ENCODE measurements at regions not wholly inside any gene's neighbourhood (a gene's known extent, or its start where the extent isn't known, plus 50 kb on each side); places are given as distances from the start of the nearest gene placed in this dataset.

- no peak overlapping the region for H3K27ac ChIP-seq (ENCODE audit: insufficient read depth in 1 of 2, low read depth in 1 of 2, low read length in 2 of 2, poor library complexity in 1 of 2, severe bottlenecking in 2 of 2)
- ChIA-PET CTCF (no interaction called here), POLR2A (no interaction called here)
- no peaks in the 10 kb centered on the region for H3K36me3 ChIP-seq (ENCODE audit: control insufficient read depth in 4 of 4, insufficient read depth in 4 of 4, low read length in 3 of 4)
- DNase-seq = no peak
- H3K4me3 ChIP-seq (ENCODE audit: control insufficient read depth in 1 of 7, extremely low read depth in 1 of 7, insufficient read depth in 4 of 7, low read depth in 2 of 7, low read length in 6 of 7) = no peak overlapping the region
- H3K27me3 ChIP-seq (replicated peaks in 2 of 5; ENCODE audit: control insufficient read depth in 4 of 5, insufficient read depth in 5 of 5, low read length in 4 of 5) = peaks cover 0 to 5% (median 0%) of the 10 kb centered on the region in 5 experiments
- no peaks in the 10 kb centered on the region for H3K4me1 ChIP-seq (ENCODE audit: control extremely low read depth in 1 of 4, control insufficient read depth in 4 of 4, insufficient read depth in 4 of 4, low read length in 3 of 4)
- H3K9me3 ChIP-seq (ENCODE audit: control extremely low read depth in 1 of 5, control insufficient read depth in 4 of 5, insufficient read depth in 2 of 5, low read depth in 1 of 5, low read length in 4 of 5) = peaks cover 0 to 27% (median 11%) of the 10 kb centered on the region in 5 experiments
Observed at GRCh38 chr12:76201758-76202157, 117.3 kb upstream of the NAP1L1 start.

GRCh38 chr12:76201316-76201715, 116.8 kb upstream of the NAP1L1 start:
- WGBS (ENCODE audit: insufficient coverage) = 100% methylated on average over 1 of the region's 2 CpGs
- ChIA-PET CTCF (no interaction called here), POLR2A (no interaction called here)
- Histone ChIP-seq H3K36me3 (ENCODE audit: control insufficient read depth in 4 of 4, insufficient read depth in 4 of 4, low read length in 3 of 4) (no peaks in the 10 kb centered on the region), H3K4me3 (ENCODE audit: control insufficient read depth in 1 of 7, extremely low read depth in 1 of 7, insufficient read depth in 4 of 7, low read depth in 2 of 7, low read length in 6 of 7) (no peak overlapping the region), H3K4me1 (ENCODE audit: control extremely low read depth in 1 of 4, control insufficient read depth in 4 of 4, insufficient read depth in 4 of 4, low read length in 3 of 4) (no peaks in the 10 kb centered on the region), H3K9me3 (ENCODE audit: control extremely low read depth in 1 of 5, control insufficient read depth in 4 of 5, insufficient read depth in 2 of 5, low read depth in 1 of 5, low read length in 4 of 5) (peaks cover 0 to 27% (median 11%) of the 10 kb centered on the region in 5 experiments), H3K27ac (ENCODE audit: insufficient read depth in 1 of 2, low read depth in 1 of 2, low read length in 2 of 2, poor library complexity in 1 of 2, severe bottlenecking in 2 of 2) (no peak overlapping the region), H3K27me3 (replicated peaks in 2 of 5; ENCODE audit: control insufficient read depth in 4 of 5, insufficient read depth in 5 of 5, low read length in 4 of 5) (peaks cover 0 to 5% (median 0%) of the 10 kb centered on the region in 5 experiments)
- DNase-seq = no peak

GRCh38 chr12:76199808-76200207, 115.3 kb upstream of the NAP1L1 start:
- no peak overlapping the region for H3K27ac ChIP-seq (ENCODE audit: insufficient read depth in 1 of 2, low read depth in 1 of 2, low read length in 2 of 2, poor library complexity in 1 of 2, severe bottlenecking in 2 of 2)
- H3K27me3 ChIP-seq (replicated peaks in 2 of 5; ENCODE audit: control insufficient read depth in 4 of 5, insufficient read depth in 5 of 5, low read length in 4 of 5) = no peaks in the 10 kb centered on the region
- DNase-seq = no peak
- ChIA-PET CTCF (no interaction called here), POLR2A (no interaction called here)
- H3K4me1 ChIP-seq (ENCODE audit: control extremely low read depth in 1 of 4, control insufficient read depth in 4 of 4, insufficient read depth in 4 of 4, low read length in 3 of 4) = no peaks in the 10 kb centered on the region
- WGBS (ENCODE audit: insufficient coverage) = 100% methylated on average over 2 of the region's 2 CpGs
- no peak overlapping the region for H3K4me3 ChIP-seq (ENCODE audit: control insufficient read depth in 1 of 7, extremely low read depth in 1 of 7, insufficient read depth in 4 of 7, low read depth in 2 of 7, low read length in 6 of 7)
- no peaks in the 10 kb centered on the region for H3K36me3 ChIP-seq (ENCODE audit: control insufficient read depth in 4 of 4, insufficient read depth in 4 of 4, low read length in 3 of 4)
- peaks cover 0 to 27% (median 11%) of the 10 kb centered on the region in 5 experiments for H3K9me3 ChIP-seq (ENCODE audit: control extremely low read depth in 1 of 5, control insufficient read depth in 4 of 5, insufficient read depth in 2 of 5, low read depth in 1 of 5, low read length in 4 of 5)

GRCh38 chr12:76198839-76199238, 114.4 kb upstream of the NAP1L1 start:
- H3K27me3 ChIP-seq (replicated peaks in 2 of 5; ENCODE audit: control insufficient read depth in 4 of 5, insufficient read depth in 5 of 5, low read length in 4 of 5) = no peaks in the 10 kb centered on the region
- ChIA-PET POLR2A (no interaction called here), CTCF (no interaction called here)
- DNase-seq = no peak
- no peaks in the 10 kb centered on the region for H3K36me3 ChIP-seq (ENCODE audit: control insufficient read depth in 4 of 4, insufficient read depth in 4 of 4, low read length in 3 of 4)
- peaks cover 0 to 27% (median 11%) of the 10 kb centered on the region in 5 experiments for H3K9me3 ChIP-seq (ENCODE audit: control extremely low read depth in 1 of 5, control insufficient read depth in 4 of 5, insufficient read depth in 2 of 5, low read depth in 1 of 5, low read length in 4 of 5)
- no peak overlapping the region for H3K4me3 ChIP-seq (ENCODE audit: control insufficient read depth in 1 of 7, extremely low read depth in 1 of 7, insufficient read depth in 4 of 7, low read depth in 2 of 7, low read length in 6 of 7)
- no peaks in the 10 kb centered on the region for H3K4me1 ChIP-seq (ENCODE audit: control extremely low read depth in 1 of 4, control insufficient read depth in 4 of 4, insufficient read depth in 4 of 4, low read length in 3 of 4)
- H3K27ac ChIP-seq (ENCODE audit: insufficient read depth in 1 of 2, low read depth in 1 of 2, low read length in 2 of 2, poor library complexity in 1 of 2, severe bottlenecking in 2 of 2) = no peak overlapping the region
- WGBS (ENCODE audit: insufficient coverage) = no CpG with 5 or more reads among the region's 1 CpG

- H3K4me1 ChIP-seq (ENCODE audit: control extremely low read depth in 1 of 4, control insufficient read depth in 4 of 4, insufficient read depth in 4 of 4, low read length in 3 of 4) = no peaks in the 10 kb centered on the region
- ChIA-PET POLR2A (no interaction called here), CTCF (no interaction called here)
- peaks cover 0 to 27% (median 11%) of the 10 kb centered on the region in 5 experiments for H3K9me3 ChIP-seq (ENCODE audit: control extremely low read depth in 1 of 5, control insufficient read depth in 4 of 5, insufficient read depth in 2 of 5, low read depth in 1 of 5, low read length in 4 of 5)
- no peak overlapping the region for H3K4me3 ChIP-seq (ENCODE audit: control insufficient read depth in 1 of 7, extremely low read depth in 1 of 7, insufficient read depth in 4 of 7, low read depth in 2 of 7, low read length in 6 of 7)
- H3K27me3 ChIP-seq (replicated peaks in 2 of 5; ENCODE audit: control insufficient read depth in 4 of 5, insufficient read depth in 5 of 5, low read length in 4 of 5) = no peaks in the 10 kb centered on the region
- no peaks in the 10 kb centered on the region for H3K36me3 ChIP-seq (ENCODE audit: control insufficient read depth in 4 of 4, insufficient read depth in 4 of 4, low read length in 3 of 4)
- 70% methylated on average over 2 of the region's 5 CpGs for WGBS (ENCODE audit: insufficient coverage)
- H3K27ac ChIP-seq (ENCODE audit: insufficient read depth in 1 of 2, low read depth in 1 of 2, low read length in 2 of 2, poor library complexity in 1 of 2, severe bottlenecking in 2 of 2) = no peak overlapping the region
- DNase-seq = no peak
Observed at GRCh38 chr12:76197283-76197682, 112.8 kb upstream of the NAP1L1 start.

GRCh38 chr12:76195920-76196319, 111.4 kb upstream of the NAP1L1 start:
- Histone ChIP-seq H3K9me3 (ENCODE audit: control extremely low read depth in 1 of 5, control insufficient read depth in 4 of 5, insufficient read depth in 2 of 5, low read depth in 1 of 5, low read length in 4 of 5) (peaks cover 0 to 27% (median 11%) of the 10 kb centered on the region in 5 experiments), H3K4me3 (ENCODE audit: control insufficient read depth in 1 of 7, extremely low read depth in 1 of 7, insufficient read depth in 4 of 7, low read depth in 2 of 7, low read length in 6 of 7) (no peak overlapping the region), H3K27me3 (replicated peaks in 2 of 5; ENCODE audit: control insufficient read depth in 4 of 5, insufficient read depth in 5 of 5, low read length in 4 of 5) (no peaks in the 10 kb centered on the region), H3K36me3 (ENCODE audit: control insufficient read depth in 4 of 4, insufficient read depth in 4 of 4, low read length in 3 of 4) (no peaks in the 10 kb centered on the region), H3K27ac (ENCODE audit: insufficient read depth in 1 of 2, low read depth in 1 of 2, low read length in 2 of 2, poor library complexity in 1 of 2, severe bottlenecking in 2 of 2) (no peak overlapping the region), H3K4me1 (ENCODE audit: control extremely low read depth in 1 of 4, control insufficient read depth in 4 of 4, insufficient read depth in 4 of 4, low read length in 3 of 4) (no peaks in the 10 kb centered on the region)
- CTCF ChIA-PET = no interaction called here
- no CpG with 5 or more reads among the region's 1 CpG for WGBS (ENCODE audit: insufficient coverage)
- DNase-seq = no peak
- POLR2A ChIA-PET = no interaction called here

- no peaks in the 10 kb centered on the region for H3K36me3 ChIP-seq (ENCODE audit: control insufficient read depth in 4 of 4, insufficient read depth in 4 of 4, low read length in 3 of 4)
- DNase-seq = no peak
- peaks cover 0 to 19% (median 9%) of the 10 kb centered on the region in 5 experiments for H3K9me3 ChIP-seq (ENCODE audit: control extremely low read depth in 1 of 5, control insufficient read depth in 4 of 5, insufficient read depth in 2 of 5, low read depth in 1 of 5, low read length in 4 of 5)
- H3K27ac ChIP-seq (ENCODE audit: insufficient read depth in 1 of 2, low read depth in 1 of 2, low read length in 2 of 2, poor library complexity in 1 of 2, severe bottlenecking in 2 of 2) = no peak overlapping the region
- no peaks in the 10 kb centered on the region for H3K4me1 ChIP-seq (ENCODE audit: control extremely low read depth in 1 of 4, control insufficient read depth in 4 of 4, insufficient read depth in 4 of 4, low read length in 3 of 4)
- CTCF ChIA-PET = no interaction called here
- POLR2A ChIA-PET = no interaction called here
- no peak overlapping the region for H3K4me3 ChIP-seq (ENCODE audit: control insufficient read depth in 1 of 7, extremely low read depth in 1 of 7, insufficient read depth in 4 of 7, low read depth in 2 of 7, low read length in 6 of 7)
- H3K27me3 ChIP-seq (replicated peaks in 2 of 5; ENCODE audit: control insufficient read depth in 4 of 5, insufficient read depth in 5 of 5, low read length in 4 of 5) = no peaks in the 10 kb centered on the region
Observed at GRCh38 chr12:76194724-76195123, 110.2 kb upstream of the NAP1L1 start.
